KMS-11 (cell line): ENCODE measurements at regions not wholly inside any gene's neighbourhood (a gene's known extent, or its start where the extent isn't known, plus 50 kb on each side); places are given as distances from the start of the nearest gene placed in this dataset.

Source experiments
- H2AFZ ChIP-seq: fragments of 200-600 bp; sonication (generic); 2 replicates; pipeline ENCODE4 v1.6.1; 2016; ENCODE audit warnings: antibody characterized with exemption, mixed run types, low read depth
- H3K27ac ChIP-seq: fragments of 200-600 bp; sonication (generic); 2 replicates; pipeline ENCODE4 v1.6.1; 2016; ENCODE audit warnings: mild to moderate bottlenecking, mixed run types
- H3K27me3 ChIP-seq: fragments of 200-600 bp; sonication (generic); 2 replicates; pipeline ENCODE4 v1.6.1; 2017; ENCODE audit warnings: mild to moderate bottlenecking, low read depth, mixed run types, moderate library complexity; ENCODE audit not compliant: insufficient read depth
- H3K36me3 ChIP-seq: fragments of 200-600 bp; sonication (generic); 2 replicates; pipeline ENCODE4 v1.6.1; 2017; ENCODE audit warnings: mild to moderate bottlenecking, mixed run types; ENCODE audit not compliant: insufficient read depth
- H3K4me1 ChIP-seq: fragments of 200-600 bp; sonication (generic); 2 replicates; pipeline ENCODE4 v1.6.1; 2016; ENCODE audit warnings: mild to moderate bottlenecking, low read depth, mixed run types; ENCODE audit not compliant: poor library complexity, severe bottlenecking
- H3K4me2 ChIP-seq: fragments of 200-600 bp; sonication (generic); 2 replicates; pipeline ENCODE4 v1.7.0; 2016; ENCODE audit warnings: mild to moderate bottlenecking, mixed run types
- H3K4me3 ChIP-seq: fragments of 200-600 bp; sonication (generic); IDR thresholded peaks from 2 replicates; pipeline ENCODE4 v1.6.1; 2017; ENCODE audit warnings: low read depth, low read length, mixed read lengths; ENCODE audit not compliant: insufficient read depth
- H3K79me2 ChIP-seq: fragments of 200-600 bp; sonication (generic); 2 replicates; pipeline ENCODE4 v1.6.1; 2016; ENCODE audit warnings: low read depth, mixed run types; ENCODE audit not compliant: insufficient read depth
- H3K9ac ChIP-seq: fragments of 200-600 bp; sonication (generic); 2 replicates; pipeline ENCODE4 v1.6.1; 2016; ENCODE audit warnings: mild to moderate bottlenecking, mixed run types
- H4K20me1 ChIP-seq: fragments of 200-600 bp; sonication (generic); 2 replicates; pipeline ENCODE4 v1.6.1; 2016; ENCODE audit warnings: mild to moderate bottlenecking, mixed run types; ENCODE audit not compliant: insufficient read depth
- TF ChIP-seq, protein P1 (sequence below): fragments of 200-600 bp; sonication (generic); conservative IDR thresholded peaks from 2 replicates; pipeline ENCODE4 v1.6.1; 2017; ENCODE audit warnings: low read depth, mild to moderate bottlenecking, antibody characterized with exemption, low read length, moderate library complexity, mixed read lengths

- Histone ChIP-seq H3K36me3 (no peaks in the 10 kb centered on the region), H4K20me1 (no peaks in the 10 kb centered on the region), H2AFZ (no peak overlapping the region), H3K79me2 (no peaks in the 10 kb centered on the region), H3K4me2 (no peak overlapping the region), H3K9ac (no peak overlapping the region), H3K4me3 (no peak overlapping the region), H3K4me1 (no peaks in the 10 kb centered on the region), H3K27me3 (no peaks in the 10 kb centered on the region), H3K27ac (no peak overlapping the region)
- TF ChIP-seq, protein P1, sequence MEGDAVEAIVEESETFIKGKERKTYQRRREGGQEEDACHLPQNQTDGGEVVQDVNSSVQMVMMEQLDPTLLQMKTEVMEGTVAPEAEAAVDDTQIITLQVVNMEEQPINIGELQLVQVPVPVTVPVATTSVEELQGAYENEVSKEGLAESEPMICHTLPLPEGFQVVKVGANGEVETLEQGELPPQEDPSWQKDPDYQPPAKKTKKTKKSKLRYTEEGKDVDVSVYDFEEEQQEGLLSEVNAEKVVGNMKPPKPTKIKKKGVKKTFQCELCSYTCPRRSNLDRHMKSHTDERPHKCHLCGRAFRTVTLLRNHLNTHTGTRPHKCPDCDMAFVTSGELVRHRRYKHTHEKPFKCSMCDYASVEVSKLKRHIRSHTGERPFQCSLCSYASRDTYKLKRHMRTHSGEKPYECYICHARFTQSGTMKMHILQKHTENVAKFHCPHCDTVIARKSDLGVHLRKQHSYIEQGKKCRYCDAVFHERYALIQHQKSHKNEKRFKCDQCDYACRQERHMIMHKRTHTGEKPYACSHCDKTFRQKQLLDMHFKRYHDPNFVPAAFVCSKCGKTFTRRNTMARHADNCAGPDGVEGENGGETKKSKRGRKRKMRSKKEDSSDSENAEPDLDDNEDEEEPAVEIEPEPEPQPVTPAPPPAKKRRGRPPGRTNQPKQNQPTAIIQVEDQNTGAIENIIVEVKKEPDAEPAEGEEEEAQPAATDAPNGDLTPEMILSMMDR, result no peak
Measured at GRCh38 chr9:86534572-86535258, 180.5 kb upstream of the TUT7 start.

DNA sequence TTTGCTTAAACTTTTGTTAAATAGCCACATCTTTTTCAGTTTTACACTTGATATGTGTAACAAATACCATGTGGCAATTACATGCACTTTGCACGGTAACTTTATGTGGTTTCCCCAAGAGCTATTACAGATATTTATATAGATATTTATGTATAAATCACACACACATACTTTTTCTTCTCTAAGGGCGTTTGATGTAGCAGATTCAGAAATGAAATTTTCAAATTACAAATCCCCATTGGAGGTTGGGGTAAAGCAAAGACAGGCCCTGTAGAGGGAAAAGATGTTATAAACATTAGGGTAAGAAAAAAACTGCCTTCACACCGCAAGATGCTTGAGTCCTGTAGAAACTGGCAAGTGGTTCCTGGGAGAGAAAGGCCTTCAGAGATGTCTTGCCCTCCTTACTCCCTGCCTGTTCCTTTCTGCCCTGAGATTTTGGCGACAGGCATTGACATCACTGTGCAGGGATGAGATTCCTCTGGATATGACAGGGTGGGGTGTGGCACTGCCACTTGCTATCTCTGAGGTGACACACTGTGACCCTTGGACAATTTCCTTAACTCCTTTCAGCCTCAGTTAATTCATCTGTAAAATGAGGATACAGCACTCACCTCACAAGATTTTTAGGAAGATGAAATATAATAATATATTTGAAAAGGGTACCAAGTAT lies 177.9 kb upstream of the TUT7 start:
- Histone ChIP-seq H3K79me2 (no peaks in the 10 kb centered on the region), H3K27ac (no peak overlapping the region), H3K36me3 (no peaks in the 10 kb centered on the region), H2AFZ (no peak overlapping the region), H3K27me3 (no peaks in the 10 kb centered on the region), H3K4me2 (no peak overlapping the region), H3K4me3 (no peak overlapping the region), H3K9ac (no peak overlapping the region), H3K4me1 (no peaks in the 10 kb centered on the region), H4K20me1 (no peaks in the 10 kb centered on the region)
- TF ChIP-seq, protein P1, result no peak

DNA sequence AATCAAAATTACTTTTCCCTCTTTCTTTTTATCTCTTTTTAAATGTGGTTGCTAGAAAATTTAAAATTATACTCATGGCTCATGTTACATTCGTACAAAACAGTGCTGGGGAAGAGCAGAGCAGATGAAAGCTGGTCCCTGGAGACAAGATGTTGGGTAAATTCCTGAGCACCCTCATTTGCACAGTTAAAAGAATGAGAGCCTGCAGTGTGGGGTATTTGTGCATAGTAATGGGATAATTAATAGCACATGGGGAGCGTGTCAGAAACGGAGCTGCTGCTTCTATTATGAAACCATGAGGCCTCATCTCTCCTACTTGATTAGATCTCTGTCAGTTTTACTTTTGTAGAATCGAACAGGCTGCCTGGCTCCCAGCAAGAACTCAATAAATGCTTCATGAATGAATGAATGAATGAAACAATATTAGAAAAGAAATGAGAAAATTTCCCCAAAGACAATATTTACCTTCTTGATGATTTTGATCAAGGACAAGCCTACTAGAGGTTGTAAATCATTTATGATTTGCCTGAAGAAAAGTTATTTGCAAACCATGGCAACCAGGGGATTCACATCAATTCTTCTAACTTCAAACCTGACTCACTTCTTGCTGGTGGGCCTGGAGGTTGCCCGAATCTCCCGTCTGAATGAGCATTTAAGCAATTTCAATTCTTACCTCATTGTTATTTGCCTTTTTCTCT lies 177.2 kb upstream of the TUT7 start:
- Histone ChIP-seq H3K36me3 (no peaks in the 10 kb centered on the region; the same call in 1 of the 2 replicates), H3K79me2 (no peaks in the 10 kb centered on the region), H4K20me1 (no peaks in the 10 kb centered on the region), H3K27me3 (no peaks in the 10 kb centered on the region), H3K4me1 (no peaks in the 10 kb centered on the region), H3K9ac (no peak overlapping the region), H3K4me3 (no peak overlapping the region), H3K4me2 (no peak overlapping the region), H2AFZ (no peak overlapping the region), H3K27ac (no peak overlapping the region)
- TF ChIP-seq, protein P1, result no peak

DNA sequence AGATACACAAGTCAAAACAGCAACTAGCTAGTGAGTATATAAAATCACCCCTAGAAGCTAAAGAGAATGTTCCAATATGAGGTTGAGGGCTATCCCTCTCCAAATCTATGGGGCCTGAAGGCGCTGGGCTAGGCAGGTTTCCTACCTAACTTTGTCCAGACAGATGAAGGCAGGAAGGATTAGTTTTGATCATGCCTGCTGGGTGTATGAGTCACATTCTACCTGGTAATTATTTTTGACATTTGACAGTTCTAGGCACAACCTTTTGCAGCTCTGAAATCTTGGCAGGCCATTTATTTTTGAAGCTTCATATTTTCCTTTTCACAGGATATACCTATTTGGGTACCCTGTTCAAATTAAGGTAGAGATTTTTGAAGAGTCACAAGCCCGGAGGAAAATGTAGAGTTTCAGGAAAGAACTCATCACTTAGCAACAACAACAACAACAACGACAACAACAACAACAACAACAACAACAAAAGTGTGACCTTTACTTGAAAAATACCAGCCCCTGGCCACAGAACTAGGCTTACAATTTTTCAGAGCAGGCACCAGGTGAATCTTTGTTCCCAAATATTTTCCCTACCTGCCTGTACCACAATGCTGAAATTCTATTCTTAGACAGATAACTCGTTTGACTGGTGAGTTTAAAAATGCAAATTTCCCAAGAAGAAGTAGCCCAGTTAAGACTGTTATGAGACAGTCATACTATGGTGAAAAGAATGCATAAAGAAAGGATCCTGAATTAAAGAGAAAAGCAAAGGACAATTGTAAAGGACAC lies 175.5 kb upstream of the TUT7 start:
- no peak overlapping the region for H2AFZ ChIP-seq
- no peaks in the 10 kb centered on the region; the same call in 1 of the 2 replicates for H3K36me3 ChIP-seq
- TF ChIP-seq, protein P1, result no peak
- H4K20me1 ChIP-seq, result no peaks in the 10 kb centered on the region
- no peak overlapping the region for H3K27ac ChIP-seq
- H3K4me1 ChIP-seq, result no peaks in the 10 kb centered on the region
- H3K4me3 ChIP-seq, result no peak overlapping the region
- H3K9ac ChIP-seq, result no peak overlapping the region
- H3K27me3 ChIP-seq, result no peaks in the 10 kb centered on the region
- H3K4me2 ChIP-seq, result no peak overlapping the region
- no peaks in the 10 kb centered on the region for H3K79me2 ChIP-seq
